Uterus (tissue), 2 donors: ENCODE measurements at regions not wholly inside any gene's neighbourhood (a gene's known extent, or its start where the extent isn't known, plus 50 kb on each side); places are given as distances from the start of the nearest gene placed in this dataset.

Experiments used
- CTCF ChIP-seq, 4 experiments: fragments of 200-600 bp in 2 of 4; fragments of 450-650 bp in 2 of 4; sonication (generic) in 2 of 4; IDR thresholded peaks; one replicate each; pipeline ENCODE4 v1.5.1; 2016 to 2019; ENCODE audit warnings: antibody characterized with exemption in 4 of 4, mild to moderate bottlenecking in 2 of 4, moderate library complexity in 1 of 4
- POLR2A ChIP-seq, 2 donors: fragments of 450-650 bp; IDR thresholded peaks; one replicate each; pipeline ENCODE4 v1.6.1; 2016; ENCODE audit warnings: antibody characterized with exemption in 2 of 2, mild to moderate bottlenecking in 1 of 2, moderate library complexity in 1 of 2

DNA sequence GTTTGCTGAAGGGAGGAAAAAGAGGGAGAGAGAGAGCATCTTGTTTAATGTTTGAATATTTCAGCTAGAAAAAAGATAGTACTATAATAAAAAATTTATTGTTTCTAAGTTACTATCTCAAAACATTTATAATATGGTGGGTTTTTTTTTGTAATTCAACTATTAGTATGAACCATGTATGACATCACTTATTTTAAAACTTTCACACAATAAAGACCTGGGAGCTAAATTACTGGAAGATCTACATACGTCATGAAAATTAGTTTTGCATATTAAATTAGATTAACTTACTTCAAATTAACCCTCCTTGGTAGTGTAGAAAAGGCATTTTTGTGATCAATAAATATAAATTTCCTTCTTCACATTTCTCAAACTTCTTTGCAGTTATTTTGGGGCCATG lies 432.0 kb upstream of the SLIT2 start:
- TF ChIP-seq POLR2A (IDR thresholded peaks at IDR 0.05) (no peak), CTCF (IDR thresholded peaks at IDR 0.05) (no peak)
